HepG2 (cell line): ENCODE measurements at regions not wholly inside any gene's neighbourhood (a gene's known extent, or its start where the extent isn't known, plus 50 kb on each side); places are given as distances from the start of the nearest gene placed in this dataset.

Experiments
- BCL3 ChIP-seq: sonication (generic); formaldehyde crosslinking; IDR thresholded peaks from 2 replicates; pipeline ENCODE4 v1.5.1; 2020; ENCODE audit warnings: mild to moderate bottlenecking, missing genetic modification reagents, moderate library complexity
- CTCF ChIP-seq: sonication (generic); formaldehyde crosslinking; IDR thresholded peaks from 2 replicates; pipeline ENCODE4 v1.5.0; 2020; ENCODE audit warnings: mild to moderate bottlenecking, missing genetic modification reagents, moderate library complexity
- EP300 ChIP-seq, 3 experiments: sonication (generic) in 1 of 3; formaldehyde crosslinking in 1 of 3; IDR thresholded peaks; 2 replicates each; pipeline versions ENCODE4 v1.5.1 to v1.6.1; 2011 to 2020; ENCODE audit warnings: low read depth in 2 of 3, low read length in 2 of 3, borderline replicate concordance in 1 of 3, improper control_type of control experiment in 1 of 3, mild to moderate bottlenecking in 1 of 3, missing genetic modification reagents in 1 of 3, moderate library complexity in 1 of 3
- EZH2 ChIP-seq: conservative IDR thresholded peaks from 2 replicates; pipeline ENCODE4 v1.6.1; 2012; ENCODE audit warnings: mild to moderate bottlenecking, low read depth, low read length, moderate library complexity
- GFI1 ChIP-seq: sonication (generic); formaldehyde crosslinking; IDR thresholded peaks from 2 replicates; pipeline ENCODE4 v1.5.0; 2020; ENCODE audit warnings: missing genetic modification reagents, mild to moderate bottlenecking, borderline replicate concordance
- KLF16 ChIP-seq, 2 experiments: sonication (generic) in 1 of 2; formaldehyde crosslinking in 1 of 2; IDR thresholded peaks; 2 replicates each; pipeline versions ENCODE4 v1.6.1 to v1.8.0; 2016 to 2023; ENCODE audit warnings: missing genetic modification reagents in 2 of 2, missing compliant biosample characterization in 1 of 2
- MAX ChIP-seq: IDR thresholded peaks from 2 replicates; pipeline ENCODE4 v1.6.1; 2012; ENCODE audit warnings: inconsistent platforms
- NFIC ChIP-seq: IDR thresholded peaks from 2 replicates; pipeline ENCODE4 v1.6.1; 2012; ENCODE audit warnings: mild to moderate bottlenecking, low read length, inconsistent platforms
- TAF1 ChIP-seq: sonication (generic); formaldehyde crosslinking; IDR thresholded peaks from 2 replicates; pipeline ENCODE4 v1.4.0; 2020; ENCODE audit warnings: missing genetic modification reagents
- TCF12 ChIP-seq, 2 experiments: fragments of 450-650 bp in 1 of 2; sonication (generic) in 1 of 2; formaldehyde crosslinking in 1 of 2; IDR thresholded peaks; 2 replicates each; pipeline versions ENCODE4 v1.6.1 to v1.8.0; 2017 to 2022; ENCODE audit warnings: antibody characterized with exemption in 1 of 2, mild to moderate bottlenecking in 1 of 2, missing genetic modification reagents in 1 of 2, moderate library complexity in 1 of 2
- THAP9 ChIP-seq: sonication (generic); formaldehyde crosslinking; IDR thresholded peaks from 2 replicates; pipeline ENCODE4; 2020; ENCODE audit warnings: missing genetic modification reagents, mild to moderate bottlenecking, borderline replicate concordance
- ZNF776 ChIP-seq: sonication (generic); formaldehyde crosslinking; IDR thresholded peaks from 2 replicates; pipeline ENCODE4 v1.4.0; 2020; ENCODE audit warnings: mild to moderate bottlenecking, missing genetic modification reagents

- TF ChIP-seq TCF12 (IDR thresholded peaks at IDR 0.05) (no peak), TCF12 (CRISPR knock-in tag; IDR thresholded peaks at IDR 0.05) (no peak), NFIC (no peak), ZNF776 (CRISPR knock-in tag) (no peak), THAP9 (CRISPR knock-in tag) (no peak), EZH2 (no peak), GFI1 (CRISPR knock-in tag) (no peak), MAX (no peak), EP300 (IDR thresholded peaks at IDR 0.05; ENCODE audit: low read depth in 2 of 2, low read length in 2 of 2) (no peak), EP300 (CRISPR knock-in tag; IDR thresholded peaks at IDR 0.05; ENCODE audit: borderline replicate concordance) (no peak), KLF16 (CRISPR knock-in tag; IDR thresholded peaks at IDR 0.05) (no peak), BCL3 (no peak), CTCF (no peak), TAF1 (CRISPR knock-in tag) (no peak)
Observed at GRCh38 chr5:106648401-106648800, 1022.3 kb downstream of the EFNA5 start.
